ENCODE measurements at regions not wholly inside any gene's neighbourhood (a gene's known extent, or its start where the extent isn't known, plus 50 kb on each side); places are given as distances from the start of the nearest gene placed in this dataset.

DNA sequence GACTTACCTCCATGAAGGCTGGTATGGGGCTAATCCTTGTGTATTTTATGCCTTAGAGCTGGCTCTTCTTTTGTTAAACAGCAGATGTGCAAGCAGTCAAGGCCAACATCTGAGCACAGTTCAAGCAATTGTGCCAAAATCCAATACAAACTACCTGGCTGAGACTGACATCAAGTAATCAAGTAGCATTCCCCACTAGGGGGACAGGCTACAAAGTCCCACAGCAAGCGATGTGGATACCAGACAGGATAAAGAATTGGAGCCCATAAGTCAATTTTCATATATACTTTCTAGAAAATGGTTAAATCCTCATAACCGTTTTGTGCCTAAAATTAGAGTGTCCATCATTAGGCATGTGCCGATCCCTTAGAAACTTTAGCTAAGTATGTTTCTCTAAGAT is 675.8 kb downstream of the DIAPH3 start:
- ChIA-PET POLR2A (no interaction called here), CTCF (no interaction called here)
- Mint-ChIP-seq H3K4me1 (ENCODE audit: low read depth) (no peaks in the 10 kb centered on the region), H3K27ac (no peak overlapping the region), H3K9me3 (ENCODE audit: insufficient read depth) (no peaks in the 10 kb centered on the region), H3K36me3 (ENCODE audit: low read depth) (no peaks in the 10 kb centered on the region), H3K4me3 (no peak overlapping the region), H3K27me3 (ENCODE audit: low read depth) (no peaks in the 10 kb centered on the region)
- DNase-seq (no peak), ATAC-seq (no peak)

DNA sequence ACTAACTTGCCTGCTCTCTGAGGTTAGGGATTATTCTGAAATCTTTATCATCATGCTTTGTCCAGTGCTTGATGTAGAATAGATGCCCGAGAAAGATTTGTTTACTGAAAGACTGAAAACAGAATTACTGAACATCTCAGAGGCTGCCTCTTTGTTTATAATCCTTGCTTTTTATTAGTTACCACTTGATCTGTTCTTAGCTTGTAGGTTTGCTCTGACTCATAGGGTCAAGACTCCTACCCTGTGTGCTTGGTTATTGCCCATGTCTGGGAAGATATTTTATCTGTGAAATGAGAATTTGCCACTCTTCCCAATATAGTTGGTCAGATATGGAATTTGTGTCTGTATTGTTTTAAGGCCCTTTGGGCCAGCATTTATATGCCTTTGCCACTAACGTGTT is 675.3 kb downstream of the DIAPH3 start:
- ChIA-PET POLR2A (no interaction called here), CTCF (no interaction called here)
- Mint-ChIP-seq H3K4me1 (ENCODE audit: low read depth) (peaks cover 2% of the 10 kb centered on the region), H3K4me3 (no peak overlapping the region), H3K27me3 (ENCODE audit: low read depth) (no peaks in the 10 kb centered on the region), H3K36me3 (ENCODE audit: low read depth) (no peaks in the 10 kb centered on the region), H3K9me3 (ENCODE audit: insufficient read depth) (no peaks in the 10 kb centered on the region), H3K27ac (no peak overlapping the region)
- ATAC-seq: no peak
- no peak for DNase-seq

DNA sequence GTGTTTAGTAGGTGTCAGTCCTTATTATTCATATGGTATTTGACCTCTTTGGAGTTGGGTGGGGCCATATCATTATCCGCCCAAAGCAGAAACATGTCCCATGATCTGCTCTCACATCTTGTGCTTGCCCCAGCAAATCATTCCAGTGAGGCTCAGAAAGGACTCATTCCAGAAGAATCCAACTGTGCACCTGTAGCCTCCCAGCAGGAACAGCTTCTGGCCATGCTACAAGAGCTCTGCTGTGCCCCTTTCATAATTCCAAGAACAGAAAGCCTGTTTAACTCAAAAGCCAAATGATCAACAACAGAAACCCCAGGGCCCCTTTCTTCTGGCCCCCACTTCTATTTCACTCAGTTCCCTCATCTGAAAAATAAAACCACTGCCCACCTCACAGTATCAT is 673.1 kb downstream of the DIAPH3 start:
- Mint-ChIP-seq H3K36me3 (ENCODE audit: low read depth) (no peaks in the 10 kb centered on the region), H3K4me1 (ENCODE audit: low read depth) (peaks cover 5% of the 10 kb centered on the region), H3K4me3 (no peak overlapping the region), H3K27ac (no peak overlapping the region), H3K27me3 (ENCODE audit: low read depth) (no peaks in the 10 kb centered on the region), H3K9me3 (ENCODE audit: insufficient read depth) (no peaks in the 10 kb centered on the region)
- CTCF ChIA-PET: interaction anchor here (1.5 kb wide), 1 partner anchor 13 kb away, joined by 3 read pairs; no protein-coding TSS in a partner anchor
- ATAC-seq: no peak
- POLR2A ChIA-PET: no interaction called here
- no peak for DNase-seq

DNA sequence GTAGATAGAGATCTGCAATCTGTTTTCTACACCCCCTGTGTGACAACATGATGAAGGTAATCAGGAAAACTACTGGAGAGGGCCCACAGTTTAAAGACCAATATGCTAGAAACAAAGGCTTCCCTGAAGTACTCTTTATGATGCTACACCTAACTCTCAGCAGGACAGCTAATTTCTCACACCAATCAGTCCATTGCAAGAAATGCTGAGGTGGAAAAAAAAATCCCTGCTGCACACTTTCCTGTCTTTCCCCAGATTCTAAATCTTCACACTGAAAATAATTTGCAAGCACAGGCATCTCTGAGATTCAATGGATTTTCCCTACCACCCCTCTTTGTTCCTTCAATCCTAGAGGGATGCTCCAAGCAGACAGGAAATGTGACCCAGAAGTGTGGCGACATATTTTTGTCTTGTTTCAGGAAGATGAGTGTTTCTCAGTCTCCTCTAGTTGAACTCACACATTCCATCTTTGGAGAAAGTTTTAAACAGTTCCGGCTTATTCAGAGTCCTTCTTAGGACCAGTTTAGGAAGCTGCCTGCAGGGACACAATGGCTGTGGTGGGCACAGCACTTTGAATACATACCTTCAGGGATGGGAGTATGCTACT is 671.6 kb downstream of the DIAPH3 start:
- POLR2A ChIA-PET: no interaction called here
- CTCF ChIA-PET: no interaction called here
- Mint-ChIP-seq H3K27me3 (ENCODE audit: low read depth) (no peaks in the 10 kb centered on the region), H3K4me1 (ENCODE audit: low read depth) (peaks cover 5% of the 10 kb centered on the region), H3K27ac (no peak overlapping the region), H3K9me3 (ENCODE audit: insufficient read depth) (no peaks in the 10 kb centered on the region), H3K4me3 (no peak overlapping the region), H3K36me3 (ENCODE audit: low read depth) (no peaks in the 10 kb centered on the region)
- no peak for DNase-seq
- no peak for ATAC-seq

DNA sequence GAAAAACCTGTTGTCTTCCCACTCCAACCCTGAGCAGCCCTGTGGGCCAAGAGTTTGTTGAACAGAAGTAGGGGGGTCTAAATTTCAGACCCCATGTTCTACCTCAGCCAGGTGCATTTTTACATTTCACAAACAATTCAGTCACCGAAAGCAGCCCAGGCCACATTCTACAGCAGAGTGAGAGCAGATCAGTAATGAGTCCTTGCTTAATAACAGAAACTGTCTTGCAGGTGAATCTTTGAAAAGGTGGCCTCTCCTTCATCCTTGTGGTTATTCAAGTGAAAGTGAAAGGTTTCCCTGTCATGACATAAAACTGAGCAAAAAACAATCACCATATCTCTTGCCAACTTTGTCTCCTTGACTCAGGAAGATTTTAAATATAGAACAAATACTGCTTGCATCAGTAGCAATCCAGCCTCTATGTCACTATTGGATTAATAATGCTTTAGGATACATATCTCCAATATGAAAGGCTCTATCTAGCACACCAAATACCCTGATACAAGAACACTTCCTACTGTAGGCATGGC is 670.2 kb downstream of the DIAPH3 start:
- DNase-seq (no peak), ATAC-seq (no peak)
- Mint-ChIP-seq H3K9me3 (ENCODE audit: insufficient read depth) (no peaks in the 10 kb centered on the region), H3K27me3 (ENCODE audit: low read depth) (no peaks in the 10 kb centered on the region), H3K36me3 (ENCODE audit: low read depth) (no peaks in the 10 kb centered on the region), H3K4me3 (no peak overlapping the region), H3K4me1 (ENCODE audit: low read depth) (peaks cover 5% of the 10 kb centered on the region), H3K27ac (no peak overlapping the region)
- ChIA-PET CTCF (no interaction called here), POLR2A (no interaction called here)

DNA sequence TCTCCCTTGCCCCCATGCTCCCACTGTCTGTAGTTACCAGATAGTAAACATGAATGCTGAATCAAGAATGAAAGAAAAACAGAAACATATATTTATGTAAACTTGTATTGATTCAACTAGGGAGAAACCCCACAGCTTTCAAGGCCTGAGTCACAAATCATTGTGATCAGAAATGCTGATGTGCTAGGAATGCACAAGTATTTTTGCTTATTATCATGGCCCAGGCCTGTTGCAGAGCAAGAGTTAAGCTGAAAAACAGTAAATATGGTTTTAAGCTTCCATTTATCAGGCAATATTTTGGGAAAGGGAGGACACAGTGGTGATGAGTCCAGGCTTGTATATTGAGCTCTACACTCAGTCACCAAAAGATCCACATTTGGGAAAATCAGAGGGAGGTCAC is 669.6 kb downstream of the DIAPH3 start:
- no peak overlapping the region for H3K27ac Mint-ChIP-seq
- H3K27me3 Mint-ChIP-seq (ENCODE audit: low read depth): no peaks in the 10 kb centered on the region
- H3K9me3 Mint-ChIP-seq (ENCODE audit: insufficient read depth): no peaks in the 10 kb centered on the region
- ChIA-PET POLR2A (no interaction called here), CTCF (interaction anchor here (1.6 kb wide), 1 partner anchor 17 kb away, joined by 3 read pairs; no protein-coding TSS in a partner anchor)
- peaks cover 5% of the 10 kb centered on the region for H3K4me1 Mint-ChIP-seq (ENCODE audit: low read depth)
- ATAC-seq: no peak
- H3K4me3 Mint-ChIP-seq: no peak overlapping the region
- no peaks in the 10 kb centered on the region for H3K36me3 Mint-ChIP-seq (ENCODE audit: low read depth)
- DNase-seq: no peak

DNA sequence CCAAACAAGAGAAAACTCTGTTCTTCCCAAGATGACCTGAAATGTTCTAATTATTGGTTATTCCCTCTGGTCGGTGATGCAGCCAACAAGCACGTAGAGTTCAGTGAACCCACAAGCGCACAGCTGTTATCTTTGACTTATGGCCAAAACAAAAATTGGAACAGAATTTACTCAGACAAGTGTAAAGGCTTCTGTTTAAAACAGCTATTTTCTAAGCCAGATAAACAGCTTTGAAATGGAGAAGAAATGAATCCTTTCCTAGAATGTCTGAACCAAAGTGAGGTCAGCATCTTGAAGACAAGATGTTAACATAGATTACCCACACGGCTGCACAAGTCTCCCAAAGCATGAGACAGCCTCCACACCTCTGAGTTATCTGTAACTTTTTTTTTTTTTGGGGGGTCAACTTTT is 669.2 kb downstream of the DIAPH3 start:
- DNase-seq (no peak), ATAC-seq (no peak)
- Mint-ChIP-seq H3K9me3 (ENCODE audit: insufficient read depth) (no peaks in the 10 kb centered on the region), H3K27me3 (ENCODE audit: low read depth) (no peaks in the 10 kb centered on the region), H3K36me3 (ENCODE audit: low read depth) (no peaks in the 10 kb centered on the region), H3K4me3 (no peak overlapping the region), H3K4me1 (ENCODE audit: low read depth) (peaks cover 5% of the 10 kb centered on the region), H3K27ac (no peak overlapping the region)
- POLR2A ChIA-PET: no interaction called here
- CTCF ChIA-PET: interaction anchor here (1.6 kb wide), 1 partner anchor 17 kb away, joined by 3 read pairs; no protein-coding TSS in a partner anchor

DNA sequence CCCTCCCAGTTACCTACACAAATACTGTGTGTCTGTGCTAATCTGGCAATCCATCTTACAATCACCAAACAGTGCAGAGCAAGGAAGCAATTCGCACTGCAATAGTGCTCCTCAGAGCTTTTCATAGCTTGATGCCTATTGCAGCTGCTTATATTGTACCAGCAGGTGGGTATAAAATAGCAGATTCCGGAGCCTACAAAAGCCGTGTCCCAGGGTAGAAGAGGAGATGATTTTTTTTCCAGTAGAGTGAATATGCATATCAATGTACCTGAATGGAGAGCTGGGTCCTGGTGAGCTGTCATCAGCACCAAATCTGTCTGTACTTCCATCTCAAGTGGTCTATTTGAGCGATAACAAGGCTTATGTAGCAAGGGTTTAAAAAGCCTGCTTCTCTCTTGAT is 668.4 kb downstream of the DIAPH3 start:
- Mint-ChIP-seq H3K4me3 (no peak overlapping the region), H3K36me3 (ENCODE audit: low read depth) (no peaks in the 10 kb centered on the region), H3K27ac (no peak overlapping the region), H3K4me1 (ENCODE audit: low read depth) (peaks cover 5% of the 10 kb centered on the region), H3K9me3 (ENCODE audit: insufficient read depth) (no peaks in the 10 kb centered on the region), H3K27me3 (ENCODE audit: low read depth) (no peaks in the 10 kb centered on the region)
- ATAC-seq: no peak
- POLR2A ChIA-PET: no interaction called here
- CTCF ChIA-PET: interaction anchor here (1.6 kb wide), 1 partner anchor 18 kb away, joined by 3 read pairs; no protein-coding TSS in a partner anchor
- no peak for DNase-seq

DNA sequence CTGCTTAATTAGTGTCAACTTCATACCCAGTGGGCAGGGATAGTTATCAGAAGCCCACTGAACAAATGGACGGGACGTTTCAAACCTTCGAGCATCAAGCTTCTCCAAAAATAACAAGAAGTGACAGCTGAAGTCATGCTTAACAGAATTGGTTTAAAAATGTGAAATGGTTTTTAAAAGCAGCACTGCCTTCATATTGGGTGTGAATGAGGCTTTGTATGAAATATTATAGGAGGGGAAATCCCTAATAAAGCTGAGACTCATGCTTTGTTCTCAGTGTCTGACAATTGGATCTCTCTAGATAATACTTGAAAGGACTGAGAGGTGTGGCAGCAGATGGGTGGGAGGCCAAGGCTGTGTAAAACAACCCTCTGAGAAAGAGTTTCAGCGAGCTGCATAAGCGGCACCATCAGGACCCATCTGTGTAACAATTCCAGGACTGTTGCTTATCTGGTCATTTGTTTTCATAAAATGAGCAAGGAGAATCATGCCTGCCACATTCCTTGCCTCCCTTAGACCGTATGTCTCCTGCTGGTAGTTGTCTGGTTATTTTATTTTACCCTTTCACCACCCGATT is 667.7 kb downstream of the DIAPH3 start:
- no peaks in the 10 kb centered on the region for H3K9me3 Mint-ChIP-seq (ENCODE audit: insufficient read depth)
- ATAC-seq (no peak), DNase-seq (no peak)
- ChIA-PET POLR2A (no interaction called here), CTCF (interaction anchor here (1.6 kb wide), 1 partner anchor 19 kb away, joined by 3 read pairs; no protein-coding TSS in a partner anchor)
- H3K4me1 Mint-ChIP-seq (ENCODE audit: low read depth): peaks cover 5% of the 10 kb centered on the region
- H3K27me3 Mint-ChIP-seq (ENCODE audit: low read depth): no peaks in the 10 kb centered on the region
- no peak overlapping the region for H3K27ac Mint-ChIP-seq
- no peaks in the 10 kb centered on the region for H3K36me3 Mint-ChIP-seq (ENCODE audit: low read depth)
- no peak overlapping the region for H3K4me3 Mint-ChIP-seq

DNA sequence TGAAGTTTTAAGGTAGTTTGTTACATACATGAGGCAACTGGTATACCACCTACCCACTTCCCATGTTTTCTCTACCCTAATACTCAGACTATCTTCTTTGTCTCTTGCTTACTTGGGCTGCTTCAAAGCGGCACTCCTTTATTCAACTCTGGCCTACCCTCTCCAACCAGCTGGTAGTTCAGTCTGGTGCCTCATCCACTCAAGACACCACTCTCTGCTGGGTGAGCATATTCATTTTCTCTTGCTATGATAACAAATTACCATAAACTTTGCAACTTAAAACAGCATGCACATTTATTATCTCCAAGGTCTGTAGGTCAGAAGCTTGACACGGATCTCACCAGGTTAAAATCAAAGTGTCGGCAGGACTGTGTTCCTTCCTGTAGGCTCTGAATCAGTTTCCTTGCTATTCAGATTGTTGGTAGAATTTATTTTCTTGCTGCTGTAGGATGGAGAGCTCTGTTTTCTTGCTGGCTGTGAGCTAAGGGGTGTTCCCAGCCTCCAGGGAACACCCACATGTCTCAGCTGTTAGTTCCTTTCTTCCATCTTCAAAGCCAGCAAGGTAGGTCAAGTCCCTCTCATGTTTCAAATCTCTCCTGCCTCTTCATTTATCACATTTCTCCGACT is 666.0 kb downstream of the DIAPH3 start:
- no peak for DNase-seq
- ATAC-seq: no peak
- Mint-ChIP-seq H3K27me3 (ENCODE audit: low read depth) (no peaks in the 10 kb centered on the region), H3K36me3 (ENCODE audit: low read depth) (no peaks in the 10 kb centered on the region), H3K9me3 (ENCODE audit: insufficient read depth) (no peaks in the 10 kb centered on the region), H3K4me3 (no peak overlapping the region), H3K27ac (no peak overlapping the region), H3K4me1 (ENCODE audit: low read depth) (peaks cover 5% of the 10 kb centered on the region)
- ChIA-PET CTCF (no interaction called here), POLR2A (no interaction called here)

DNA sequence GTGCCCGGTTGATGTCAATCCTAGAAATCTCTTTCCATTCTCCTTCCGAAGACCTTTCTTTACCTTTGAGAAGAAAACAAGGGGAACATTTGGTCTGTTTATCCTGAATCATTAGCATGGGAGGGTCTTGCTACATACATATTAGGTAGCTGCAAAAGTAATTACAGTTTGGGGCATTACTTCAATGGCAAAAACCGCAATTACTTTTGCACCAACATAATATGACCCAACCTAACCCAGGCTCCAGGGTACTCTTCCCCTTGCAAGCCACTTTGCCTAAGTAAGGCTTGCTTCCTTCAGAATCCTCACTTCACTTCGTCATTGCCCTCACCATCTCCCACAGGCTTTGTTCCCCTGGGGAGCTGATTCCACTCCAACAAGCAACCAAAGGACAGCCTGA is 662.7 kb downstream of the DIAPH3 start:
- H3K4me1 Mint-ChIP-seq (ENCODE audit: low read depth): no peaks in the 10 kb centered on the region

DNA sequence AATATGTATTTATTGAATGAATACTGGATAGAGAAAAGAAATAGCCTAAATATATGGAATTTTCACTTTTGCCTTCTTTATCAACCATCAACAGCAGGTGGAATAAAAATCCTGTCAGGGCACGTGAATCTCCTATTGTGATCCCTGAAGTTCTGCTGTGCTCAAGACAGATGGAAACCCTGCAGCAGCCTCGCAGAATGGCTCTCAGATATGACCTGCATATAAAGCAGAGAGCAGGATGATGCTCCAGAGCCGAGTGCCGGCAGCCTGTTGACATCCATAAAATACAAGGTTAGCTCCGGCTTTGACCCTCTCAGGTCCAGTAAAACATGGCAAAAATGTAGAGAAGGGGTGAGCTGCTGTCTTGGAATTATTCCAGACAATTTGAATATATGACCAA is 659.3 kb downstream of the DIAPH3 start:
- H3K4me1 Mint-ChIP-seq (ENCODE audit: low read depth): no peaks in the 10 kb centered on the region
- no peak overlapping the region for H3K4me3 Mint-ChIP-seq
- no peaks in the 10 kb centered on the region for H3K9me3 Mint-ChIP-seq (ENCODE audit: insufficient read depth)
- ATAC-seq (no peak), DNase-seq (no peak)
- no peaks in the 10 kb centered on the region for H3K36me3 Mint-ChIP-seq (ENCODE audit: low read depth)
- CTCF ChIA-PET: no interaction called here
- no peak overlapping the region for H3K27ac Mint-ChIP-seq
- no peaks in the 10 kb centered on the region for H3K27me3 Mint-ChIP-seq (ENCODE audit: low read depth)
- POLR2A ChIA-PET: no interaction called here

More for the DNA sequence above, 662.7 kb downstream of the DIAPH3 start:
- no peaks in the 10 kb centered on the region for H3K9me3 Mint-ChIP-seq (ENCODE audit: insufficient read depth)
- ATAC-seq (no peak), DNase-seq (no peak)
- no peak overlapping the region for H3K27ac Mint-ChIP-seq
- H3K4me3 Mint-ChIP-seq: no peak overlapping the region
- ChIA-PET CTCF (no interaction called here), POLR2A (interaction anchor here (0.6 kb wide), 1 partner anchor 240 kb away, joined by 3 read pairs; no protein-coding TSS in a partner anchor)
- H3K36me3 Mint-ChIP-seq (ENCODE audit: low read depth): no peaks in the 10 kb centered on the region
- H3K27me3 Mint-ChIP-seq (ENCODE audit: low read depth): no peaks in the 10 kb centered on the region
